ENCODE measurements at regions not wholly inside any gene's neighbourhood (a gene's known extent, or its start where the extent isn't known, plus 50 kb on each side); places are given as distances from the start of the nearest gene placed in this dataset.

DNA sequence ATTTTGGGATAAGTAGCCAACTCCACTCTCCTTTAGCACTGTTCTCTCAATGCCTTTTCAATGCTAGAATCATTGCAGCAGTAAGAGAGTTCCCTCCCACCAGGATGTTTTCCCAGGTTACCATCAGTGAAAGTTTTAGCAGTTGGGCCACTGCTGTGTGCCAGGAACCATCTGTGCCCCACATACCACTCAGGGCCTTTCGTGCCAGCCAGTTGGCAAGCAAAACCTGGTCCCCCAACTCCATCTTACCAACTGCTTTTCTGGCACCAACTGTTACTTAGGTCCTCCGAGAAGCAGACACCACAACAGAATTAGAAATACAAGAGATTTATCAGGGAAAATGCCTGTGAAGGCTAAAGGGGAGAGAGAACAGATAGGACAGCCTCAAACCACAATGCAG is 533.4 kb upstream of the NBEA start:
- CTCF ChIA-PET: interaction anchor here (1.1 kb wide), 1 partner anchor 13 kb away, joined by 3 read pairs; no protein-coding TSS in a partner anchor
- POLR2A ChIA-PET: no interaction called here
- no peak for DNase-seq (ENCODE audit: extremely low spot score)
- TF ChIP-seq, protein P1, sequence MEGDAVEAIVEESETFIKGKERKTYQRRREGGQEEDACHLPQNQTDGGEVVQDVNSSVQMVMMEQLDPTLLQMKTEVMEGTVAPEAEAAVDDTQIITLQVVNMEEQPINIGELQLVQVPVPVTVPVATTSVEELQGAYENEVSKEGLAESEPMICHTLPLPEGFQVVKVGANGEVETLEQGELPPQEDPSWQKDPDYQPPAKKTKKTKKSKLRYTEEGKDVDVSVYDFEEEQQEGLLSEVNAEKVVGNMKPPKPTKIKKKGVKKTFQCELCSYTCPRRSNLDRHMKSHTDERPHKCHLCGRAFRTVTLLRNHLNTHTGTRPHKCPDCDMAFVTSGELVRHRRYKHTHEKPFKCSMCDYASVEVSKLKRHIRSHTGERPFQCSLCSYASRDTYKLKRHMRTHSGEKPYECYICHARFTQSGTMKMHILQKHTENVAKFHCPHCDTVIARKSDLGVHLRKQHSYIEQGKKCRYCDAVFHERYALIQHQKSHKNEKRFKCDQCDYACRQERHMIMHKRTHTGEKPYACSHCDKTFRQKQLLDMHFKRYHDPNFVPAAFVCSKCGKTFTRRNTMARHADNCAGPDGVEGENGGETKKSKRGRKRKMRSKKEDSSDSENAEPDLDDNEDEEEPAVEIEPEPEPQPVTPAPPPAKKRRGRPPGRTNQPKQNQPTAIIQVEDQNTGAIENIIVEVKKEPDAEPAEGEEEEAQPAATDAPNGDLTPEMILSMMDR (IDR thresholded peaks at IDR 0.05; ENCODE audit: control extremely low read depth, extremely low read depth, low read depth, missing control alignments): no peak

DNA sequence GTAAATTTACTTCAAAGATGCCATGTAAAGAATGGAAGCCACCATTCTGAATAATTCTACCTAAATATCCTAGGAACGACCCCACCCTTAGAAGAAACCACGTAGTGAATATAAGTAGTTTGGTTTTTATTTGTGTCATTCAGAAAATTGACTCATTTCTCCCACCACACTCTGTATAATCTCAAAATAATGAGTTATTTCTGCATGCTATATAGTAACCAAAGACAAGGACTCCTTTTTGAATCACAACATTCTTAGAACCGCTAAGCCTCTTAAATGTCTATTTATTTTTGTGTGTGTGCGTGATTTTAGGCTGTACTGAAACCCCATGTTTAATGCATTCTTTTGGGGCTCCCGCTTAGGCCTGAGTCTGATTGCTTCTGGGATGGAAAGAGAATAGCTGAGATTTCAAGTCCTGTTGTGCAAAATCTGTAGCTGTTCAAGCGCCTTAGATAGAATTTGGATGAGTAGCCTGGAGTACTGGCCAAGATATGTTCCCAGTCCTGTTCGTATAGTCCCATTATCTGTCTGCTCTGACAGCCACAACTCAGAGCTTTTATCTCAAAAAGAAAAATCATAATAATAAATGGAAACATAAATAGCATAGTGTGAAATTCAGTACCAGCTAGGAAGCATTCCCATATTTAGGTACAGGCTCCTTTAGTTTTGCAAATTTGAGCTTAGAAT is 532.4 kb upstream of the NBEA start:
- POLR2A ChIA-PET: no interaction called here
- TF ChIP-seq, protein P1 (IDR thresholded peaks at IDR 0.05; ENCODE audit: control extremely low read depth, extremely low read depth, low read depth, missing control alignments): no peak
- DNase-seq (ENCODE audit: extremely low spot score): no peak
- CTCF ChIA-PET: no interaction called here

DNA sequence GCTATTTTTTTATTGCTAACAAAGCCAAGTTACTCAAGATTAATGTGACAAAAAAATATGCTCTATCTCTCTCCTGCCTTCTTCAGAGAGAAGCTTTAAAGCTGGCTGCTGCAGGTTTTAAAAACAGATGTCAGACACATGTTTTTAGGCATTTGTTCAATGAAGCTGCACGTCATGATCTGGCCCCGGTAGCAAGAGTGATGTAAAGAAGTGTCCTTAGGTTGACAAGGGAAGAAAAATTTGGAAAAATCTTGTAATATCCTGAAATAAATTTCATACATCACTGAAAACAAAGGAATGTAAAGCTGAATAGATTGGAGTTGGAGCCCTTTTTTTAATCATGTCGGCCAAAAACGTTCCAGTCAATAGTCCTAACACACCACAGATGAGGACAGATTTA is 531.4 kb upstream of the NBEA start:
- ChIA-PET POLR2A (no interaction called here), CTCF (interaction anchor here (1.4 kb wide), 1 partner anchor 11 kb away, joined by 5 read pairs; no protein-coding TSS in a partner anchor)
- no peak for DNase-seq (ENCODE audit: extremely low spot score)
- TF ChIP-seq, protein P1 (IDR thresholded peaks at IDR 0.05; ENCODE audit: control extremely low read depth, extremely low read depth, low read depth, missing control alignments): no peak

DNA sequence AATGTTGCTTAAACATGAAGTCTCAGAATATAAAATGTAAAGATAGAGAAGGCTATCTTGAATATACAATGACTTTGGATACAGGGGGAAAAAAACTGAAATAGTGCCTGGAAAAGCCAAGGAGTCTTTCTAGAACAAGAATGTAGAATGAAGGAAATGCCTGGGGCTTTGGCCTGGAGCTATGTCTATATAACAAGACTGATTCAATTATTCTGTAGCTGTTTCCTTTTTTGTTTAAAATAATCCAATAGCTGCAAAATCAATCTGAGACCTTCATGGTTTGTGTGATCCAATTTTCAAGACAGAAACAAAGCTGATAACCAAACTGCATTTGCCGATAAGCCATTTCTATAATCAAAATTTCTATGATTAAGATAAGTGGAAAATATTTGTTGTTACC is 530.9 kb upstream of the NBEA start:
- DNase-seq (ENCODE audit: extremely low spot score): no peak
- POLR2A ChIA-PET: no interaction called here
- TF ChIP-seq, protein P1 (IDR thresholded peaks at IDR 0.05; ENCODE audit: control extremely low read depth, extremely low read depth, low read depth, missing control alignments): no peak
- CTCF ChIA-PET: interaction anchor here (1.4 kb wide), 1 partner anchor 11 kb away, joined by 5 read pairs; no protein-coding TSS in a partner anchor

DNA sequence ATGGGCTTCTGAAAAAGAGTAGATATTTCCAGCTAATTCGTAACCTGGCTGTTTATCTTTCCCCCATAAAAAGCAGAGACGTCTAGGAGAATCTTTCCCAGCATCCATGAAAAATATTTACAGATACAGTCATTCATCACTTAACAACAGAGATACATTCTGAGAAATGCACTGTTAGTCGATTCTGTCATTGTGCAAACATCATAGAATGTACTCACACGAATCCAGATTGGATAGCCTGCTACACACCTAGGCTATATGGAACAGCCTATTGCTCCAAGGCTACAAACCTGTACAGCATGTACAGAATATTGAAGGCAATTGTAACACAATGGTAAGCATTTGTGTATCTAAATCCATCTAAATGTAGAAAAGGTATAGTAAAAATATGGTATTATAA is 530.2 kb upstream of the NBEA start:
- ChIA-PET CTCF (interaction anchor here (1.4 kb wide), 1 partner anchor 12 kb away, joined by 5 read pairs; no protein-coding TSS in a partner anchor), POLR2A (no interaction called here)
- no peak for DNase-seq (ENCODE audit: extremely low spot score)
- TF ChIP-seq, protein P1 (IDR thresholded peaks at IDR 0.05; ENCODE audit: control extremely low read depth, extremely low read depth, low read depth, missing control alignments): no peak

DNA sequence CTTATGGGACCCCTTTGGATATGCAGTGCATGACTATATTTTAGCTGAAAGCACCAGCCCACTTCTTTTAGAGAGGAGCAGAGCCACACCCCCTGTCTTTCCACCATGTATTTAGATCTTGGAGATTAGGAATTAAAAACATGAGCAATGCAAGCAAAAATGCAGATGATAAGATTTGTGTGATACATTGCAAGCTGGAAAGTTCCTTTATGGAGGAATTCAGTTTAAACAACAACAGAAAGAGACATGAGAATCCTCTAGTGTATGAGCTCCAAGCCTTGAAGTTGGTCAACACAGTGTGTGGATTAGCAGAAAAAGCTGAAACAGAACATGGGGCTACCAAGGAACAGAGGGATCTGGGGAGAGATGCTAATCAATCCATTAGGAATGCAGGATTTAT is 529.8 kb upstream of the NBEA start:
- TF ChIP-seq, protein P1 (IDR thresholded peaks at IDR 0.05; ENCODE audit: control extremely low read depth, extremely low read depth, low read depth, missing control alignments): no peak
- POLR2A ChIA-PET: no interaction called here
- CTCF ChIA-PET: no interaction called here
- no peak for DNase-seq (ENCODE audit: extremely low spot score)

Measured in GM10248 (cell line).